BE2C (cell line): ENCODE measurements at regions not wholly inside any gene's neighbourhood (a gene's known extent, or its start where the extent isn't known, plus 50 kb on each side); places are given as distances from the start of the nearest gene placed in this dataset.

Source experiments
- DNase-seq: peaks from one replicate; pipeline ENCODE4 v3.0.0-alpha.2; 2020
- H3K27me3 ChIP-seq: fragments of 250-450 bp; sonication (Bioruptor Pico); 2 replicates; pipeline ENCODE4 v1.5.1; 2020; ENCODE audit warnings: mild to moderate bottlenecking
- H3K36me3 ChIP-seq: fragments of 250-450 bp; sonication (Bioruptor Pico); 2 replicates; pipeline ENCODE4 v1.5.1; 2020; ENCODE audit warnings: mild to moderate bottlenecking
- H3K4me1 ChIP-seq: fragments of 250-450 bp; sonication (Bioruptor Pico); 2 replicates; pipeline ENCODE4 v1.5.1; 2020
- H3K4me3 ChIP-seq: 2 replicates; pipeline ENCODE4 v1.5.1; 2011; ENCODE audit warnings: low read depth, low read length
- H3K9me3 ChIP-seq: fragments of 250-450 bp; sonication (Bioruptor Pico); 2 replicates; pipeline ENCODE4 v1.5.1; 2020
- CTCF ChIP-seq: IDR thresholded peaks from 2 replicates; pipeline ENCODE4 v1.5.1; 2012; ENCODE audit warnings: mild to moderate bottlenecking, low read depth, low read length

GRCh38 chr2:200172944-200173581 is 133.4 kb upstream of the SPATS2L start:
- no peak for TF ChIP-seq CTCF
- H3K4me1 ChIP-seq: no peaks in the 10 kb centered on the region
- no peak for DNase-seq
- no peak overlapping the region for H3K4me3 ChIP-seq
- peaks cover 2% of the 10 kb centered on the region; the same call in 1 of the 2 replicates for H3K9me3 ChIP-seq
- no peaks in the 10 kb centered on the region for H3K36me3 ChIP-seq
- no peaks in the 10 kb centered on the region for H3K27me3 ChIP-seq

GRCh38 chr2:200173691-200174090 is 132.8 kb upstream of the SPATS2L start:
- Histone ChIP-seq H3K27me3 (no peaks in the 10 kb centered on the region), H3K4me3 (no peak overlapping the region), H3K9me3 (peaks cover 2% of the 10 kb centered on the region; the same call in 1 of the 2 replicates), H3K4me1 (no peaks in the 10 kb centered on the region), H3K36me3 (no peaks in the 10 kb centered on the region)
- no peak for TF ChIP-seq CTCF
- DNase-seq: no peak

- H3K4me1 ChIP-seq: no peaks in the 10 kb centered on the region
- peaks cover 2% of the 10 kb centered on the region; the same call in 1 of the 2 replicates for H3K9me3 ChIP-seq
- no peaks in the 10 kb centered on the region for H3K27me3 ChIP-seq
- no peak for TF ChIP-seq CTCF
- H3K36me3 ChIP-seq: no peaks in the 10 kb centered on the region
- H3K4me3 ChIP-seq: no peak overlapping the region
- DNase-seq: no peak
These were observed 131.9 kb upstream of the SPATS2L start for GRCh38 chr2:200174433-200175216.

GRCh38 chr2:200177971-200178911 is 128.3 kb upstream of the SPATS2L start:
- H3K36me3 ChIP-seq: no peaks in the 10 kb centered on the region
- H3K9me3 ChIP-seq: peaks cover 2% of the 10 kb centered on the region; the same call in 1 of the 2 replicates
- peak; percentile 23 for DNase-seq
- H3K27me3 ChIP-seq: no peaks in the 10 kb centered on the region
- H3K4me1 ChIP-seq: no peaks in the 10 kb centered on the region
- no peak overlapping the region for H3K4me3 ChIP-seq
- no peak for TF ChIP-seq CTCF

- no peak for TF ChIP-seq CTCF
- H3K36me3 ChIP-seq: no peaks in the 10 kb centered on the region
- H3K4me3 ChIP-seq: no peak overlapping the region
- peaks cover 2% of the 10 kb centered on the region; the same call in 1 of the 2 replicates for H3K9me3 ChIP-seq
- no peaks in the 10 kb centered on the region for H3K4me1 ChIP-seq
- H3K27me3 ChIP-seq: no peaks in the 10 kb centered on the region
- DNase-seq: no peak
These were observed 127.3 kb upstream of the SPATS2L start for GRCh38 chr2:200179151-200179550.
